ENCODE measurements at regions not wholly inside any gene's neighbourhood (a gene's known extent, or its start where the extent isn't known, plus 50 kb on each side); places are given as distances from the start of the nearest gene placed in this dataset.
"Not testable (repeated sequence)": the region's sequence is repeated elsewhere in the genome, so short reads cannot be mapped to it uniquely, and the experiment has no call there.

GRCh38 chr9:32136700-32137339 lies 247.6 kb upstream of the ACO1 start:
- no peak overlapping the region for H3K27ac ChIP-seq
- no peaks in the 10 kb centered on the region for H3K27me3 ChIP-seq
- no peak for DNase-seq
- TF ChIP-seq CTCF (IDR thresholded peaks at IDR 0.05) = no peak
- intact Hi-C loops (cut with DNase I) = no loop called here
- H3K36me3 ChIP-seq = no peaks in the 10 kb centered on the region
- H3K4me3 ChIP-seq = no peak overlapping the region
- H3K9ac ChIP-seq (ENCODE audit: low read depth in 2 of 2, low read length in 2 of 2) = no peak overlapping the region
- no peaks in the 10 kb centered on the region for H3K4me1 ChIP-seq
- H3K9me3 ChIP-seq = no peaks in the 10 kb centered on the region

- no peaks in the 10 kb centered on the region for H3K4me1 ChIP-seq
These were observed 242.4 kb upstream of the ACO1 start for GRCh38 chr9:32142074-32142473.

GRCh38 chr9:32148553-32148952 lies 235.9 kb upstream of the ACO1 start:
- DNase-seq; H3K27ac ChIP-seq; H3K4me3 ChIP-seq; H3K9me3 ChIP-seq; H3K36me3 ChIP-seq; H3K4me1 ChIP-seq; H3K27me3 ChIP-seq; H3K9ac ChIP-seq (ENCODE audit: low read depth in 2 of 2, low read length in 2 of 2); intact Hi-C loops (cut with DNase I): not testable (repeated sequence)

More at GRCh38 chr9:32142074-32142473, 242.4 kb upstream of the ACO1 start:
- H3K4me3 ChIP-seq = no peak overlapping the region
- no peaks in the 10 kb centered on the region for H3K9me3 ChIP-seq
- no peak for TF ChIP-seq CTCF (IDR thresholded peaks at IDR 0.05)
- no peak overlapping the region for H3K9ac ChIP-seq (ENCODE audit: low read depth in 2 of 2, low read length in 2 of 2)
- H3K27me3 ChIP-seq = no peaks in the 10 kb centered on the region
- no peak for DNase-seq
- no peaks in the 10 kb centered on the region for H3K36me3 ChIP-seq
- intact Hi-C loops (cut with DNase I) = no loop called here
- no peak overlapping the region for H3K27ac ChIP-seq

- Histone ChIP-seq H3K4me1 (no peaks in the 10 kb centered on the region), H3K27ac (no peak overlapping the region), H3K9me3 (no peaks in the 10 kb centered on the region), H3K36me3 (no peaks in the 10 kb centered on the region), H3K27me3 (no peaks in the 10 kb centered on the region), H3K9ac (ENCODE audit: low read depth in 2 of 2, low read length in 2 of 2) (no peak overlapping the region), H3K4me3 (no peak overlapping the region)
- no peak for DNase-seq
- no peak for TF ChIP-seq CTCF (IDR thresholded peaks at IDR 0.05)
- intact Hi-C loops (cut with DNase I) = no loop called here
These were observed 223.2 kb upstream of the ACO1 start for GRCh38 chr9:32161209-32161608.

- no peaks in the 10 kb centered on the region for H3K36me3 ChIP-seq
- no peak for DNase-seq
- no peak overlapping the region for H3K9ac ChIP-seq (ENCODE audit: low read depth in 2 of 2, low read length in 2 of 2)
- H3K4me3 ChIP-seq = no peak overlapping the region
- H3K27me3 ChIP-seq = no peaks in the 10 kb centered on the region
- no peak for TF ChIP-seq CTCF (IDR thresholded peaks at IDR 0.05)
- no peaks in the 10 kb centered on the region for H3K9me3 ChIP-seq
- H3K27ac ChIP-seq = no peak overlapping the region
- no peaks in the 10 kb centered on the region for H3K4me1 ChIP-seq
- intact Hi-C loops (cut with DNase I) = no loop called here
These were observed 222.7 kb upstream of the ACO1 start for GRCh38 chr9:32161720-32162119.

GRCh38 chr9:32166316-32166715 lies 218.1 kb upstream of the ACO1 start:
- DNase-seq; H3K9me3 ChIP-seq; H3K9ac ChIP-seq (ENCODE audit: low read depth in 2 of 2, low read length in 2 of 2); intact Hi-C loops (cut with DNase I); H3K27ac ChIP-seq; H3K4me3 ChIP-seq; H3K36me3 ChIP-seq; H3K4me1 ChIP-seq; H3K27me3 ChIP-seq: not testable (repeated sequence)
